HepG2 (cell line): ENCODE measurements at regions not wholly inside any gene's neighbourhood (a gene's known extent, or its start where the extent isn't known, plus 50 kb on each side); places are given as distances from the start of the nearest gene placed in this dataset.

ENCODE experiments used
- BCL6 ChIP-seq: IDR thresholded peaks from 2 replicates; pipeline ENCODE4 v1.6.1; 2016; ENCODE audit warnings: missing genetic modification reagents, missing compliant biosample characterization
- FOXA1 ChIP-seq, 2 experiments: fragments of 450-650 bp in 1 of 2; sonication (generic) in 1 of 2; formaldehyde crosslinking in 1 of 2; IDR thresholded peaks; 2 replicates each; pipeline versions ENCODE4 v1.4.0 to v1.6.1; 2016 to 2020; ENCODE audit warnings: missing genetic modification reagents in 1 of 2
- FOXA3 ChIP-seq: IDR thresholded peaks from 2 replicates; pipeline ENCODE4 v1.6.1; 2016; ENCODE audit warnings: missing genetic modification reagents, missing compliant biosample characterization
- MAFF ChIP-seq: IDR thresholded peaks from 2 replicates; pipeline ENCODE4 v1.6.1; 2011; ENCODE audit warnings: low read depth, low read length, improper control_type of control experiment
- MAFK ChIP-seq, 2 experiments: IDR thresholded peaks in 1 of 2; conservative IDR thresholded peaks in 1 of 2; 2 replicates each; pipeline ENCODE4 v1.6.1; 2011; ENCODE audit warnings: improper control_type of control experiment in 2 of 2, low read length in 2 of 2
- NR2F2 ChIP-seq: IDR thresholded peaks from 2 replicates; pipeline ENCODE4 v1.6.1; 2012; ENCODE audit warnings: low read depth, inconsistent platforms, borderline replicate concordance
- ONECUT2 ChIP-seq: sonication (generic); formaldehyde crosslinking; IDR thresholded peaks from 2 replicates; pipeline ENCODE4 v1.4.0; 2020; ENCODE audit warnings: missing genetic modification reagents
- RARA ChIP-seq: IDR thresholded peaks from 2 replicates; pipeline ENCODE4 v1.6.1; 2016; ENCODE audit warnings: missing genetic modification reagents, missing compliant biosample characterization
- RFX3 ChIP-seq: IDR thresholded peaks from 2 replicates; pipeline ENCODE4 v1.6.1; 2016; ENCODE audit warnings: missing biosample characterization, missing genetic modification reagents
- SOX13 ChIP-seq, 3 experiments: fragments of 450-650 bp in 1 of 3; sonication (generic) in 1 of 3; formaldehyde crosslinking in 1 of 3; IDR thresholded peaks in 2 of 3; conservative IDR thresholded peaks in 1 of 3; 2 replicates each; pipeline versions ENCODE4 v1.5.0 to v1.6.1; 2016 to 2020; ENCODE audit warnings: antibody characterized with exemption in 1 of 3, mild to moderate bottlenecking in 1 of 3, missing compliant biosample characterization in 1 of 3, missing genetic modification reagents in 1 of 3, moderate library complexity in 1 of 3
- ZNF350 ChIP-seq: sonication (generic); formaldehyde crosslinking; IDR thresholded peaks from 2 replicates; pipeline ENCODE4 v1.4.0; 2020; ENCODE audit warnings: mild to moderate bottlenecking, low read depth, missing genetic modification reagents, borderline replicate concordance
- TF ChIP-seq, protein P1 (sequence below): sonication (generic); formaldehyde crosslinking; IDR thresholded peaks from 2 replicates; pipeline ENCODE4 v1.4.0; 2020; ENCODE audit warnings: mild to moderate bottlenecking, missing genetic modification reagents, borderline replicate concordance
- TF ChIP-seq, protein P2 (sequence below), 2 experiments: IDR thresholded peaks; 2 replicates each; pipeline ENCODE4 v1.6.1; 2011 to 2012; ENCODE audit warnings: low read length in 2 of 2, borderline replicate concordance in 1 of 2, low read depth in 1 of 2, mild to moderate bottlenecking in 1 of 2, moderate library complexity in 1 of 2
- TF ChIP-seq, protein P3 (sequence below): sonication (generic); formaldehyde crosslinking; IDR thresholded peaks from 2 replicates; pipeline ENCODE4 v1.4.0; 2020; ENCODE audit warnings: mild to moderate bottlenecking, missing genetic modification reagents, borderline replicate concordance
- TF ChIP-seq, protein P4 (sequence below): sonication (generic); formaldehyde crosslinking; IDR thresholded peaks from 2 replicates; pipeline ENCODE4 v1.5.1; 2020; ENCODE audit warnings: missing genetic modification reagents, mild to moderate bottlenecking, borderline replicate concordance

DNA sequence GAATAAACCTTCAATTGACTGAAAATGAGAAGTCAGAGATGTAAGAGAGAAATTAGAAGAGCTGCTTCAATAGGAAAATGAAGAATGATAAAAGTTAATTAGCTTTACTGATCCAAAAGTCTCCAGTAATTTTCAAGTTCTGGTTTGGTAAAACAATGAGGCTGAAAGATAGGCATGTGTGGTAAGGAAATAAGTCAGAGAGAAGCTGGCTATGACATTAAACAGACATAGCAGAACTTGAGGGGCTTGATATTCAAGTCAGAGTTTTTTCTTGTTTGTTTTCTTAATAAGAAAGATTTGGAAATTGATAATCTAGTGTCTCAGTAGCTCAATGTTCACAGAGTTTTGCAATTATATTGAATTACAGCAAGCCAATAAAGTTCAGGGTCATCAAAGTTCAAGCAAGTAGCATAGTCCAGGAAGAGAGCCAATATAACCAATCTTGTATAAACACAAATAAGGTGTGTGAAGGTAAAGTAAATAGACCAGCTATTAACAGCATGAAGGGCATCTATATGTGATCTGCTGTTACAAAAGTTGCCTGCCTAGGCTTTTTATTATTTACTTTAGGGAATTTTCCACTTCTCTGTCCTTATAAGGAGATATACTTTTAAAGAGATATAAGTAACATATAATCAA lies 1111.5 kb downstream of the TRHDE start (continued):
- TF ChIP-seq, protein P1, sequence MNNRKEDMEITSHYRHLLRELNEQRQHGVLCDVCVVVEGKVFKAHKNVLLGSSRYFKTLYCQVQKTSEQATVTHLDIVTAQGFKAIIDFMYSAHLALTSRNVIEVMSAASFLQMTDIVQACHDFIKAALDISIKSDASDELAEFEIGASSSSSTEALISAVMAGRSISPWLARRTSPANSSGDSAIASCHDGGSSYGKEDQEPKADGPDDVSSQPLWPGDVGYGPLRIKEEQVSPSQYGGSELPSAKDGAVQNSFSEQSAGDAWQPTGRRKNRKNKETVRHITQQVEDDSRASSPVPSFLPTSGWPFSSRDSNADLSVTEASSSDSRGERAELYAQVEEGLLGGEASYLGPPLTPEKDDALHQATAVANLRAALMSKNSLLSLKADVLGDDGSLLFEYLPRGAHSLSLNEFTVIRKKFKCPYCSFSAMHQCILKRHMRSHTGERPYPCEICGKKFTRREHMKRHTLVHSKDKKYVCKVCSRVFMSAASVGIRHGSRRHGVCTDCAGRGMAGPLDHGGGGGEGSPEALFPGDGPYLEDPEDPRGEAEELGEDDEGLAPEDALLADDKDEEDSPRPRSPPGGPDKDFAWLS, result no peak
- TF ChIP-seq ZNF350 (CRISPR knock-in tag), result no peak
- peak; percentile 38; the same call in 1 of the 2 replicates for TF ChIP-seq NR2F2
- TF ChIP-seq, protein P2, sequence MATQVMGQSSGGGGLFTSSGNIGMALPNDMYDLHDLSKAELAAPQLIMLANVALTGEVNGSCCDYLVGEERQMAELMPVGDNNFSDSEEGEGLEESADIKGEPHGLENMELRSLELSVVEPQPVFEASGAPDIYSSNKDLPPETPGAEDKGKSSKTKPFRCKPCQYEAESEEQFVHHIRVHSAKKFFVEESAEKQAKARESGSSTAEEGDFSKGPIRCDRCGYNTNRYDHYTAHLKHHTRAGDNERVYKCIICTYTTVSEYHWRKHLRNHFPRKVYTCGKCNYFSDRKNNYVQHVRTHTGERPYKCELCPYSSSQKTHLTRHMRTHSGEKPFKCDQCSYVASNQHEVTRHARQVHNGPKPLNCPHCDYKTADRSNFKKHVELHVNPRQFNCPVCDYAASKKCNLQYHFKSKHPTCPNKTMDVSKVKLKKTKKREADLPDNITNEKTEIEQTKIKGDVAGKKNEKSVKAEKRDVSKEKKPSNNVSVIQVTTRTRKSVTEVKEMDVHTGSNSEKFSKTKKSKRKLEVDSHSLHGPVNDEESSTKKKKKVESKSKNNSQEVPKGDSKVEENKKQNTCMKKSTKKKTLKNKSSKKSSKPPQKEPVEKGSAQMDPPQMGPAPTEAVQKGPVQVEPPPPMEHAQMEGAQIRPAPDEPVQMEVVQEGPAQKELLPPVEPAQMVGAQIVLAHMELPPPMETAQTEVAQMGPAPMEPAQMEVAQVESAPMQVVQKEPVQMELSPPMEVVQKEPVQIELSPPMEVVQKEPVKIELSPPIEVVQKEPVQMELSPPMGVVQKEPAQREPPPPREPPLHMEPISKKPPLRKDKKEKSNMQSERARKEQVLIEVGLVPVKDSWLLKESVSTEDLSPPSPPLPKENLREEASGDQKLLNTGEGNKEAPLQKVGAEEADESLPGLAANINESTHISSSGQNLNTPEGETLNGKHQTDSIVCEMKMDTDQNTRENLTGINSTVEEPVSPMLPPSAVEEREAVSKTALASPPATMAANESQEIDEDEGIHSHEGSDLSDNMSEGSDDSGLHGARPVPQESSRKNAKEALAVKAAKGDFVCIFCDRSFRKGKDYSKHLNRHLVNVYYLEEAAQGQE (IDR thresholded peaks at IDR 0.05; ENCODE audit: borderline replicate concordance in 1 of 2, low read depth in 1 of 2, low read length in 2 of 2), result no peak
- 0 out of 2 replicates have a peak, but pooled peaks have one; percentile 24 for TF ChIP-seq FOXA3 (CRISPR knock-in tag)
- 0 out of 2 replicates have a peak, but pooled peaks have one; percentile 29 for TF ChIP-seq FOXA1 (IDR thresholded peaks at IDR 0.05)
- TF ChIP-seq FOXA1 (CRISPR knock-in tag; IDR thresholded peaks at IDR 0.05), result peak; percentile 55; the same call in 1 of the 2 replicates
- TF ChIP-seq BCL6 (CRISPR knock-in tag), result peak; percentile 29; the same call in 1 of the 2 replicates
- TF ChIP-seq RARA, result peak; percentile 69
- TF ChIP-seq MAFK (conservative IDR thresholded peaks at IDR 0.05 in 1 of 2, IDR thresholded peaks at IDR 0.05 in 1 of 2; ENCODE audit: low read length in 2 of 2), result peak in 1 of 2 experiments; percentile 35; a peak in 1 of 4 replicates
- 0 out of 2 replicates have a peak, but pooled peaks have one; percentile 20 for TF ChIP-seq ONECUT2 (CRISPR knock-in tag)
- no peak for TF ChIP-seq RFX3
- TF ChIP-seq, protein P3, sequence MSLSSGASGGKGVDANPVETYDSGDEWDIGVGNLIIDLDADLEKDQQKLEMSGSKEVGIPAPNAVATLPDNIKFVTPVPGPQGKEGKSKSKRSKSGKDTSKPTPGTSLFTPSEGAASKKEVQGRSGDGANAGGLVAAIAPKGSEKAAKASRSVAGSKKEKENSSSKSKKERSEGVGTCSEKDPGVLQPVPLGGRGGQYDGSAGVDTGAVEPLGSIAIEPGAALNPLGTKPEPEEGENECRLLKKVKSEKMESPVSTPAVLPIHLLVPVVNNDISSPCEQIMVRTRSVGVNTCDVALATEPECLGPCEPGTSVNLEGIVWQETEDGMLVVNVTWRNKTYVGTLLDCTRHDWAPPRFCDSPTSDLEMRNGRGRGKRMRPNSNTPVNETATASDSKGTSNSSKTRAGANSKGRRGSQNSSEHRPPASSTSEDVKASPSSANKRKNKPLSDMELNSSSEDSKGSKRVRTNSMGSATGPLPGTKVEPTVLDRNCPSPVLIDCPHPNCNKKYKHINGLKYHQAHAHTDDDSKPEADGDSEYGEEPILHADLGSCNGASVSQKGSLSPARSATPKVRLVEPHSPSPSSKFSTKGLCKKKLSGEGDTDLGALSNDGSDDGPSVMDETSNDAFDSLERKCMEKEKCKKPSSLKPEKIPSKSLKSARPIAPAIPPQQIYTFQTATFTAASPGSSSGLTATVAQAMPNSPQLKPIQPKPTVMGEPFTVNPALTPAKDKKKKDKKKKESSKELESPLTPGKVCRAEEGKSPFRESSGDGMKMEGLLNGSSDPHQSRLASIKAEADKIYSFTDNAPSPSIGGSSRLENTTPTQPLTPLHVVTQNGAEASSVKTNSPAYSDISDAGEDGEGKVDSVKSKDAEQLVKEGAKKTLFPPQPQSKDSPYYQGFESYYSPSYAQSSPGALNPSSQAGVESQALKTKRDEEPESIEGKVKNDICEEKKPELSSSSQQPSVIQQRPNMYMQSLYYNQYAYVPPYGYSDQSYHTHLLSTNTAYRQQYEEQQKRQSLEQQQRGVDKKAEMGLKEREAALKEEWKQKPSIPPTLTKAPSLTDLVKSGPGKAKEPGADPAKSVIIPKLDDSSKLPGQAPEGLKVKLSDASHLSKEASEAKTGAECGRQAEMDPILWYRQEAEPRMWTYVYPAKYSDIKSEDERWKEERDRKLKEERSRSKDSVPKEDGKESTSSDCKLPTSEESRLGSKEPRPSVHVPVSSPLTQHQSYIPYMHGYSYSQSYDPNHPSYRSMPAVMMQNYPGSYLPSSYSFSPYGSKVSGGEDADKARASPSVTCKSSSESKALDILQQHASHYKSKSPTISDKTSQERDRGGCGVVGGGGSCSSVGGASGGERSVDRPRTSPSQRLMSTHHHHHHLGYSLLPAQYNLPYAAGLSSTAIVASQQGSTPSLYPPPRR, result peak; percentile 43; the same call in 1 of the 2 replicates
- no peak for TF ChIP-seq SOX13 (IDR thresholded peaks at IDR 0.05)
- TF ChIP-seq SOX13 (CRISPR knock-in tag; conservative IDR thresholded peaks at IDR 0.05 in 1 of 2, IDR thresholded peaks at IDR 0.05 in 1 of 2), result peak in 1 of 2 experiments; percentile 22; a peak in 1 of 4 replicates
- TF ChIP-seq, protein P4, sequence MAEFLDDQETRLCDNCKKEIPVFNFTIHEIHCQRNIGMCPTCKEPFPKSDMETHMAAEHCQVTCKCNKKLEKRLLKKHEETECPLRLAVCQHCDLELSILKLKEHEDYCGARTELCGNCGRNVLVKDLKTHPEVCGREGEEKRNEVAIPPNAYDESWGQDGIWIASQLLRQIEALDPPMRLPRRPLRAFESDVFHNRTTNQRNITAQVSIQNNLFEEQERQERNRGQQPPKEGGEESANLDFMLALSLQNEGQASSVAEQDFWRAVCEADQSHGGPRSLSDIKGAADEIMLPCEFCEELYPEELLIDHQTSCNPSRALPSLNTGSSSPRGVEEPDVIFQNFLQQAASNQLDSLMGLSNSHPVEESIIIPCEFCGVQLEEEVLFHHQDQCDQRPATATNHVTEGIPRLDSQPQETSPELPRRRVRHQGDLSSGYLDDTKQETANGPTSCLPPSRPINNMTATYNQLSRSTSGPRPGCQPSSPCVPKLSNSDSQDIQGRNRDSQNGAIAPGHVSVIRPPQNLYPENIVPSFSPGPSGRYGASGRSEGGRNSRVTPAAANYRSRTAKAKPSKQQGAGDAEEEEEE (CRISPR knock-in tag), result no peak
- TF ChIP-seq MAFF, result peak; percentile 54; the same call in 1 of the 2 replicates
